K562 (cell line): ENCODE measurements at regions not wholly inside any gene's neighbourhood (a gene's known extent, or its start where the extent isn't known, plus 50 kb on each side); places are given as distances from the start of the nearest gene placed in this dataset.

Source experiments
- ATAC-seq: fragments of 200-7000 bp; cut with Tn5 transposase; 3 replicates; pipeline ENCODE4 v1.9.1; 2020; ENCODE audit warnings: moderate library complexity
- BruUV-seq: library from RNA; stranded (reverse); fragments of 400-500 nt; replicated peaks from 2 replicates; lab custom pipeline; 2021; lab: Mats Ljungman, UMichigan
- CTCF ChIA-PET: fragments of 300-600 bp; formaldehyde crosslinking; extraction: SDS; loops from one replicate; lab custom pipeline; 2021; ENCODE audit warnings: low intra/inter-chr PET ratio; lab: Yijun Ruan, JAX
- POLR2A ChIA-PET: fragments of 300-600, 350-650 bp; sonication (Branson Sonifier 250); formaldehyde crosslinking; extraction: SDS; loops from one replicate; lab custom pipeline; 2021; ENCODE audit warnings: antibody characterized with exemption, inconsistent platforms; lab: Yijun Ruan, JAX
- DNase-seq, 4 experiments: peaks; one replicate each; pipeline versions ENCODE4 v3.0.0 to v3.0.0-alpha.2; 2011 to 2018; ENCODE audit warnings: low spot score in 3 of 4, mixed read lengths in 3 of 4; ENCODE audit errors: extremely low read depth in 1 of 4
- FAIRE-seq: peaks from 2 replicates; lab custom pipeline; 2011; peaks lifted over from hg19 to GRCh38; lab: Jason Lieb, UNC
- H2AFZ ChIP-seq: 2 replicates; pipeline ENCODE4 v1.6.0; 2011; ENCODE audit warnings: low read depth, low read length, control low read depth, inconsistent platforms
- H3K27ac ChIP-seq: fragments of 200-600 bp; 3 replicates; pipeline ENCODE4 v1.8.0; 2011; ENCODE audit warnings: low read depth, mild to moderate bottlenecking, control low read depth, inconsistent platforms, low read length, moderate library complexity, mixed read lengths; ENCODE audit errors: extremely low read depth
- H3K27me3 ChIP-seq, 2 experiments: fragments of 300-600 bp in 1 of 2; 2 replicates in 1 of 2; 3 replicates in 1 of 2; pipeline versions ENCODE4 v1.6.0 to v1.8.0; 2011; ENCODE audit warnings: inconsistent platforms in 2 of 2, low read length in 2 of 2, mild to moderate bottlenecking in 1 of 2, mixed read lengths in 1 of 2, moderate library complexity in 1 of 2; ENCODE audit not compliant: control insufficient read depth in 2 of 2, insufficient read depth in 2 of 2
- H3K36me3 ChIP-seq: fragments of 300-600 bp; 3 replicates; pipeline ENCODE4 v1.8.0; 2011; ENCODE audit warnings: mild to moderate bottlenecking, low read length, inconsistent platforms; ENCODE audit not compliant: control insufficient read depth, insufficient read depth
- H3K4me1 ChIP-seq, 2 experiments: fragments of 200-600 bp in 1 of 2; replicated peaks in 1 of 2; 2 replicates in 1 of 2; 3 replicates in 1 of 2; pipeline versions ENCODE4 v1.5.1 to v1.8.0; 2011; ENCODE audit warnings: inconsistent platforms in 2 of 2, low read length in 2 of 2, mild to moderate bottlenecking in 1 of 2, mixed read lengths in 1 of 2, moderate library complexity in 1 of 2; ENCODE audit not compliant: control insufficient read depth in 2 of 2, insufficient read depth in 2 of 2
- H3K4me2 ChIP-seq: 2 replicates; pipeline ENCODE4 v1.6.1; 2011; ENCODE audit warnings: low read length, control low read depth, inconsistent platforms, mixed read lengths; ENCODE audit not compliant: insufficient read depth
- H3K4me3 ChIP-seq: fragments of 200-600 bp; sonication (generic), shearing (Covaris generic); 2 replicates; pipeline ENCODE4 v1.5.1; 2016; ENCODE audit warnings: control low read depth, inconsistent platforms
- H3K79me2 ChIP-seq: fragments of 200-600 bp; 3 replicates; pipeline ENCODE4 v1.8.0; 2011; ENCODE audit warnings: low read length, inconsistent platforms; ENCODE audit not compliant: control insufficient read depth, insufficient read depth
- H3K9ac ChIP-seq, 2 experiments: 2 replicates each; pipeline versions ENCODE4 v1.6.0 to v1.6.1; 2011; ENCODE audit warnings: low read depth in 2 of 2, low read length in 2 of 2, control low read depth in 1 of 2, inconsistent platforms in 1 of 2, mild to moderate bottlenecking in 1 of 2, mixed read lengths in 1 of 2; ENCODE audit not compliant: insufficient read depth in 1 of 2
- H3K9me1 ChIP-seq: one replicate; pipeline ENCODE4 v1.6.0; 2011; ENCODE audit warnings: inconsistent platforms, mild to moderate bottlenecking, low read length, moderate library complexity; ENCODE audit not compliant: control insufficient read depth, insufficient read depth
- H3K9me3 ChIP-seq: replicated peaks from 2 replicates; pipeline ENCODE4 v1.5.1; 2011; ENCODE audit warnings: low read depth, low read length, inconsistent platforms; ENCODE audit not compliant: control insufficient read depth, insufficient read depth
- H4K20me1 ChIP-seq: replicated peaks from 2 replicates; pipeline ENCODE4 v1.6.1; 2011; ENCODE audit warnings: low read length, inconsistent platforms, mixed read lengths; ENCODE audit not compliant: control insufficient read depth, insufficient read depth
- CREM ChIP-seq: IDR thresholded peaks from 2 replicates; pipeline ENCODE4 v1.6.1; 2014; ENCODE audit warnings: antibody characterized with exemption, low read depth
- CTCFL ChIP-seq: IDR thresholded peaks from 2 replicates; pipeline ENCODE4 v1.6.1; 2011; ENCODE audit warnings: borderline replicate concordance, low read depth, mild to moderate bottlenecking, moderate library complexity, low read length; ENCODE audit not compliant: insufficient read depth, poor library complexity, severe bottlenecking
- FOSL1 ChIP-seq: fragments of 200-800 bp; sonication (Bioruptor generic); conservative IDR thresholded peaks from 2 replicates; pipeline ENCODE4 v1.6.1; 2016; ENCODE audit warnings: missing genetic modification characterization, missing compliant biosample characterization
- RBBP5 ChIP-seq: fragments of 200-600 bp; sonication (generic); IDR thresholded peaks from 2 replicates; pipeline ENCODE4 v1.6.1; 2012; ENCODE audit warnings: borderline replicate concordance, mild to moderate bottlenecking, low read length, control low read depth, inconsistent platforms; ENCODE audit not compliant: insufficient read depth, poor library complexity, severe bottlenecking
- SRSF9 ChIP-seq: fragments of 200-400 bp; formaldehyde crosslinking; IDR thresholded peaks from 2 replicates; pipeline ENCODE4 v1.6.1; 2017; ENCODE audit warnings: low read depth, low read length, borderline replicate concordance
- ZNF280B ChIP-seq: fragments of 250-450 bp; sonication (Bioruptor Pico); IDR thresholded peaks from 2 replicates; pipeline ENCODE4 v1.5.1; 2021; ENCODE audit warnings: mild to moderate bottlenecking
- ZNF384 ChIP-seq: IDR thresholded peaks from 2 replicates; pipeline ENCODE4 v1.6.1; 2012; ENCODE audit warnings: low read depth, low read length, improper control_type of control experiment
- ZNF561 ChIP-seq: fragments of 450-650 bp; formaldehyde crosslinking; conservative IDR thresholded peaks from 2 replicates; pipeline ENCODE4 v1.4.0; 2020; ENCODE audit warnings: mild to moderate bottlenecking, moderate library complexity
- WGBS: fragments of 100-300 bp; shearing (Covaris generic); methylation state at CpG from one replicate; pipeline ENCODE4 v1.1.6; 2016; ENCODE audit warnings: low coverage, mixed read lengths; ENCODE audit not compliant: insufficient coverage; ENCODE audit errors: missing lambda C conversion rate; 5-methylcytosine and 5-hydroxymethylcytosine counted together
- in situ Hi-C: fragments of 300-500 bp; cut with MboI; formaldehyde crosslinking; loops from 4 replicates; pipeline ENCODE4 v1.15.0; 2018; ENCODE audit warnings: inconsistent platforms, mixed read lengths
- intact Hi-C: fragments of 100-400 bp; cut with micrococcal nuclease; formaldehyde crosslinking; loops from 2 replicates; pipeline ENCODE4 v1.14.2; 2022

- TF ChIP-seq ZNF280B (no peak), CREM (no peak)
Observed at GRCh38 chr14:65237941-65238340, 135.6 kb upstream of the MAX start (continued).

- ATAC-seq (no peak), DNase-seq (no peak), FAIRE-seq (no peak)
- ChIA-PET CTCF (no interaction called here), POLR2A (no interaction called here)
- H3K4me2 ChIP-seq: no peak overlapping the region
- no peaks in the 10 kb centered on the region for H3K9me1 ChIP-seq
- no peak overlapping the region for H3K4me3 ChIP-seq
- H3K9ac ChIP-seq: no peak overlapping the region
- no peak overlapping the region for H3K27ac ChIP-seq
- WGBS: 48% methylated on average over 5 of the region's 6 CpGs
- in situ Hi-C loops (no loop called here), intact Hi-C loops (no loop called here)
- H3K27me3 ChIP-seq: no peaks in the 10 kb centered on the region
- H3K36me3 ChIP-seq: no peaks in the 10 kb centered on the region
- no peaks in the 10 kb centered on the region for H3K9me3 ChIP-seq
- H3K79me2 ChIP-seq: no peaks in the 10 kb centered on the region
- H3K4me1 ChIP-seq: peaks cover 6 to 22% of the 10 kb centered on the region in 2 experiments; a peak in 3 of 5 replicates
- TF ChIP-seq CTCFL (no peak), SRSF9 (no peak), ZNF384 (0 out of 2 replicates have a peak, but pooled peaks have one; percentile 13), FOSL1 (tag) (peak; percentile 54), ZNF561 (CRISPR knock-in tag) (no peak), RBBP5 (no peak)
- no TSS peak for BruUV-seq
- H2AFZ ChIP-seq: peak overlapping the region; percentile 59
- no peaks in the 10 kb centered on the region for H4K20me1 ChIP-seq
Observed at GRCh38 chr14:65238456-65238855, 136.1 kb upstream of the MAX start.
